Esophagus muscularis mucosa (tissue), 4 donors: ENCODE measurements at regions not wholly inside any gene's neighbourhood (a gene's known extent, or its start where the extent isn't known, plus 50 kb on each side); places are given as distances from the start of the nearest gene placed in this dataset.

Experiments
- EP300 ChIP-seq: sonication (generic); formaldehyde crosslinking; IDR thresholded peaks from one replicate; pipeline ENCODE4 v1.6.1; 2017; ENCODE audit warnings: antibody characterized with exemption
- POLR2A ChIP-seq: fragments of 450-650 bp; IDR thresholded peaks from one replicate; pipeline ENCODE4 v1.6.1; 2017; ENCODE audit warnings: antibody characterized with exemption, moderate library complexity, mild to moderate bottlenecking, low read depth
- POLR2AphosphoS5 ChIP-seq, 2 donors: sonication (generic); formaldehyde crosslinking; IDR thresholded peaks; one replicate each; pipeline ENCODE4 v1.6.1; 2017; ENCODE audit warnings: antibody characterized with exemption in 2 of 2
- TF ChIP-seq, protein P1 (sequence below), 3 experiments: fragments of 200-600 bp in 2 of 3; fragments of 450-650 bp in 1 of 3; sonication (generic) in 2 of 3; IDR thresholded peaks; one replicate each; pipeline ENCODE4 v1.5.1; 2017 to 2019; ENCODE audit warnings: antibody characterized with exemption in 3 of 3, mild to moderate bottlenecking in 2 of 3, moderate library complexity in 1 of 3

GRCh38 chr3:152957491-152957890 lies 122.6 kb downstream of the P2RY1 start:
- no peak for TF ChIP-seq POLR2A
- TF ChIP-seq POLR2AphosphoS5 (IDR thresholded peaks at IDR 0.05), result no peak
- TF ChIP-seq, protein P1, sequence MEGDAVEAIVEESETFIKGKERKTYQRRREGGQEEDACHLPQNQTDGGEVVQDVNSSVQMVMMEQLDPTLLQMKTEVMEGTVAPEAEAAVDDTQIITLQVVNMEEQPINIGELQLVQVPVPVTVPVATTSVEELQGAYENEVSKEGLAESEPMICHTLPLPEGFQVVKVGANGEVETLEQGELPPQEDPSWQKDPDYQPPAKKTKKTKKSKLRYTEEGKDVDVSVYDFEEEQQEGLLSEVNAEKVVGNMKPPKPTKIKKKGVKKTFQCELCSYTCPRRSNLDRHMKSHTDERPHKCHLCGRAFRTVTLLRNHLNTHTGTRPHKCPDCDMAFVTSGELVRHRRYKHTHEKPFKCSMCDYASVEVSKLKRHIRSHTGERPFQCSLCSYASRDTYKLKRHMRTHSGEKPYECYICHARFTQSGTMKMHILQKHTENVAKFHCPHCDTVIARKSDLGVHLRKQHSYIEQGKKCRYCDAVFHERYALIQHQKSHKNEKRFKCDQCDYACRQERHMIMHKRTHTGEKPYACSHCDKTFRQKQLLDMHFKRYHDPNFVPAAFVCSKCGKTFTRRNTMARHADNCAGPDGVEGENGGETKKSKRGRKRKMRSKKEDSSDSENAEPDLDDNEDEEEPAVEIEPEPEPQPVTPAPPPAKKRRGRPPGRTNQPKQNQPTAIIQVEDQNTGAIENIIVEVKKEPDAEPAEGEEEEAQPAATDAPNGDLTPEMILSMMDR (IDR thresholded peaks at IDR 0.05), result no peak
- no peak for TF ChIP-seq EP300
